ENCODE measurements at regions not wholly inside any gene's neighbourhood (a gene's known extent, or its start where the extent isn't known, plus 50 kb on each side); places are given as distances from the start of the nearest gene placed in this dataset.

DNA sequence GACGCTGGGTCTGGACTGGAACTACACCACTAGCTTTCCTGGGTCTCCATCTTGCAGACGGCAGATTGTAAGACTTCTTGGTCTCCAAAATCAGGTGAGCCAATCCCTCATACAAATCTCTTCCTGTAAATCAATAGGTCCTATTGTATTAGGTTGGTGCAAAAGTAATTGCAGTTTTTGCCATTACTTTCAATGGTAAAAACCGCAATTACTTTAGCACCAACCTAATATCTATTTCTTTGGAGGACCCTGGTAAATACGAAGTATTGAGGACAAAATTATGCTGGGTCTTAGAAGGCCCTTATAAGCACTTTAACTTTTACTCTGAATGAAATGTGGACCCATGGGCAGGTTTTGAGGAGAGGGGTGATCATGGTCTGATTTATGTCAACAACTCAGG lies 330.6 kb upstream of the C16orf82 start:
- no peaks in the 10 kb centered on the region for H3K4me1 ChIP-seq
- H3K27me3 ChIP-seq: no peaks in the 10 kb centered on the region
- no peaks in the 10 kb centered on the region for H3K9me3 ChIP-seq
- no peak overlapping the region for H3K9ac ChIP-seq
- no peaks in the 10 kb centered on the region for H4K20me1 ChIP-seq
- H3K4me2 ChIP-seq: no peak overlapping the region
- no peak overlapping the region for H3K27ac ChIP-seq
- TF ChIP-seq Cebpa-rat (IDR thresholded peaks at IDR 0.05): no peak
- H3K4me3 ChIP-seq: no peak overlapping the region
- H3K36me3 ChIP-seq: no peaks in the 10 kb centered on the region

GRCh38 chr16:26740771-26741170 lies 326.0 kb upstream of the C16orf82 start:
- no peak overlapping the region for H3K9ac ChIP-seq
- no peaks in the 10 kb centered on the region for H3K36me3 ChIP-seq
- H3K4me3 ChIP-seq: no peak overlapping the region
- no peak overlapping the region for H3K27ac ChIP-seq
- H3K4me2 ChIP-seq: no peak overlapping the region
- no peaks in the 10 kb centered on the region for H4K20me1 ChIP-seq
- no peaks in the 10 kb centered on the region for H3K9me3 ChIP-seq
- no peaks in the 10 kb centered on the region for H3K4me1 ChIP-seq
- TF ChIP-seq Cebpa-rat (IDR thresholded peaks at IDR 0.05): no peak
- no peaks in the 10 kb centered on the region for H3K27me3 ChIP-seq

DNA sequence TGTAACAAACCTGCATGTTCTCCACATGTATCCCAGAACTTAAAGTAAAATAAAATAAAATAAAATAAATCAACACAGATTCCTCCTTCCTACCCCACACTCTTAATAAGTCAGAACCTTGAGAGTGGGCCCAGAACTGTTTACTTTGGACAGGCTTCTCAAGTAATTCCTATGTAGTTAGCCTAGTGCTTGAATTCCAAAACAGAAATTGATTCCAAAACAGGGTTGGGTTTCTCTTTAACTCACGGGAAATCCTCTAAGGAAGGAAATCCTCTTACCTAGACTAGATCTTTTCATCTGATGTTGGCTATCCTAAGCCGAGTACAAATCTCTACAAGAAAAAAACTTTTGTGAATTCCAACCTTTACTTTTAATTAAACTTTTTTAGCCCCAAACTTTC lies 324.7 kb upstream of the C16orf82 start:
- Histone ChIP-seq H3K27me3 (no peaks in the 10 kb centered on the region), H4K20me1 (no peaks in the 10 kb centered on the region), H3K9ac (no peak overlapping the region), H3K36me3 (no peaks in the 10 kb centered on the region), H3K4me3 (no peak overlapping the region), H3K4me1 (no peaks in the 10 kb centered on the region), H3K27ac (no peak overlapping the region), H3K4me2 (no peak overlapping the region), H3K9me3 (no peaks in the 10 kb centered on the region)
- TF ChIP-seq Cebpa-rat (IDR thresholded peaks at IDR 0.05): no peak

DNA sequence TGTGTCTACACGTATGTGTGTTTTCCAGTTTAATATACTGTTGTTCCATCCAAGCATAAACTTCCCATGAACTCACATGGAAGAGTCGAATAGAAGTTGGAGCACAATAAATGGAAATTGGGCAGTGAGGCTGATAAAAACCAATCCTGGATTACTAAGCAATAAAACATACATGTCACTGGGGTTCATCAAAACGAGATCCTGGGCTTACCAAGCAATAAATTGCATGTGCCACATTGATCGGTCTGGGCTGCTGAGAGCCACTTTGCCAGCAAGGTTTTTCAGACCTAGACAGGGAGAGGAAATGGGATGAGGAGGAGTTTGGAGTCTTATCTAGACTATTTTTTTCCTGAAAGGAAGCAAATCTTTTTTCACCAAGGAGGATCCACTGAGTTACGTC lies 322.3 kb upstream of the C16orf82 start:
- Histone ChIP-seq H3K4me3 (no peak overlapping the region), H3K27ac (no peak overlapping the region), H3K36me3 (no peaks in the 10 kb centered on the region), H3K9me3 (no peaks in the 10 kb centered on the region), H4K20me1 (no peaks in the 10 kb centered on the region), H3K4me2 (no peak overlapping the region), H3K4me1 (no peaks in the 10 kb centered on the region), H3K9ac (no peak overlapping the region), H3K27me3 (no peaks in the 10 kb centered on the region)
- no peak for TF ChIP-seq Cebpa-rat (IDR thresholded peaks at IDR 0.05)

GRCh38 chr16:26747760-26748159 lies 319.0 kb upstream of the C16orf82 start:
- Histone ChIP-seq H3K9me3 (no peaks in the 10 kb centered on the region), H3K4me2 (no peak overlapping the region)

GRCh38 chr16:26749072-26749471 lies 317.7 kb upstream of the C16orf82 start:
- no peak overlapping the region for H3K4me2 ChIP-seq
- no peak overlapping the region for H3K9ac ChIP-seq
- H3K4me1 ChIP-seq: no peaks in the 10 kb centered on the region
- no peaks in the 10 kb centered on the region for H4K20me1 ChIP-seq
- no peaks in the 10 kb centered on the region for H3K36me3 ChIP-seq
- H3K9me3 ChIP-seq: no peaks in the 10 kb centered on the region
- TF ChIP-seq Cebpa-rat (IDR thresholded peaks at IDR 0.05): no peak
- H3K27ac ChIP-seq: no peak overlapping the region
- no peak overlapping the region for H3K4me3 ChIP-seq
- H3K27me3 ChIP-seq: no peaks in the 10 kb centered on the region

More at GRCh38 chr16:26747760-26748159, 319.0 kb upstream of the C16orf82 start:
- no peaks in the 10 kb centered on the region for H3K4me1 ChIP-seq
- H3K4me3 ChIP-seq: no peak overlapping the region
- H3K27me3 ChIP-seq: no peaks in the 10 kb centered on the region
- TF ChIP-seq Cebpa-rat (IDR thresholded peaks at IDR 0.05): no peak
- H3K27ac ChIP-seq: no peak overlapping the region
- no peak overlapping the region for H3K9ac ChIP-seq
- no peaks in the 10 kb centered on the region for H3K36me3 ChIP-seq
- no peaks in the 10 kb centered on the region for H4K20me1 ChIP-seq

DNA sequence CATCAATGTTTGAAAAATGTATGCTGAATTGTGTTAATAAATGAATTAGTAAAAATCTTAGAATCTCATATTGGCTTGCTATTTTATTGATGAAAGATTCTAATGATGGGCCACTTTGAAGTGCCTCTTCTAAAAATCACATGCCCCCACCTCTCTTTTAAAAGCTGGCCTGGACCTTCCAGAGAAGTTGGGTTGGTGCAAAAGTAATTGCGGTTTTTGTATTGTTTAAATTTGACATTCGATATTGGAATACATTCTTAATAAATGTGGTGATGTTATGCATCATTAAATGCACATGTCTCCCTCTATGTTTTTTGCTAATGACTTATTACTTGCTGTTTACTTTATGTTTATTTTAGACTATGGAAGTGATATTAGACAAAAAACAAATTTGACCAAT lies 314.6 kb upstream of the C16orf82 start:
- Histone ChIP-seq H3K27ac (no peak overlapping the region), H4K20me1 (no peaks in the 10 kb centered on the region), H3K36me3 (no peaks in the 10 kb centered on the region), H3K9me3 (no peaks in the 10 kb centered on the region; the same call in 1 of the 2 replicates), H3K9ac (no peak overlapping the region), H3K27me3 (no peaks in the 10 kb centered on the region), H3K4me3 (no peak overlapping the region), H3K4me1 (no peaks in the 10 kb centered on the region), H3K4me2 (no peak overlapping the region)
- TF ChIP-seq Cebpa-rat (IDR thresholded peaks at IDR 0.05): no peak

DNA sequence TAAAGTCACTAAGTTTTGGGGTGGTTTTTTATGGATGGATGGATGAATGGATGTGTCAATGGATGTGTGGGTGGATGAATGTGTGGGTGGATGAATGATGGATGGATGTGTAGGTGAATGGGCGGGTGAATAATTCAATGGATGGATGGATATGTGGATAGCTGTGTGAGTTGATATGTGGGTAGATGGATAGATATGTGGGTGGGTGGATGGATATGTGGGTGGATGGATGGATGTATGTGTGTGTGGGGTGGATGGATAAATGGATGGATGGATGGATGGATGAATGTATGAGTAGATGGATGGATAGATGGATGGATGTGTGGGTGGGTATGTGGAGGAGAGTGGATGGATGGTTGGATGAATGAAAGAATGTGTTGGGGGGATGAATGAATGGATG lies 310.1 kb upstream of the C16orf82 start:
- no peaks in the 10 kb centered on the region for H4K20me1 ChIP-seq
- no peaks in the 10 kb centered on the region for H3K27me3 ChIP-seq
- no peak for TF ChIP-seq Cebpa-rat (IDR thresholded peaks at IDR 0.05)
- no peaks in the 10 kb centered on the region for H3K36me3 ChIP-seq
- H3K4me3 ChIP-seq: no peak overlapping the region
- H3K4me1 ChIP-seq: no peaks in the 10 kb centered on the region
- peaks cover 11% of the 10 kb centered on the region for H3K9me3 ChIP-seq
- no peak overlapping the region for H3K4me2 ChIP-seq
- H3K27ac ChIP-seq: no peak overlapping the region
- no peak overlapping the region for H3K9ac ChIP-seq

DNA sequence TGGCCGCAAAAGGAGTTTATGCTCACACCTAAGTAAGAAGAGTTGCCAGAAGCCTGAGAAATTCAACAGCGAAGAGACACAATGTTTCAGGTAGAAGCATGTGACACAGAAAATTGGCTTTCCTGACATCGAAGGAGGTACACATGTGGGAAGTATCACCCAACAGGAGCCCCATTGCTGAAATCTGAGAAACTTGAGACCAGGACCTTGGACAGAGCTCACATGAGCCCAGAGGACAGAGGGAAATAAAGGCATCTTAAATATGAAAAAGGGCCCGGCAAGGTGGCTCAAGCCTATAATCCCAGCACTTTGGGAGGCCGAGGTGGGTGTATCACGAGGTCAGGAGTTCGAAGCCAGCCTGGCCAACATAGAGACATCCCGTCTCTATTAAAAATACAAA lies 304.1 kb upstream of the C16orf82 start:
- Histone ChIP-seq H3K4me2 (no peak overlapping the region), H4K20me1 (no peaks in the 10 kb centered on the region), H3K27me3 (no peaks in the 10 kb centered on the region), H3K36me3 (no peaks in the 10 kb centered on the region), H3K27ac (no peak overlapping the region), H3K9me3 (peaks cover 11% of the 10 kb centered on the region), H3K9ac (no peak overlapping the region), H3K4me1 (no peaks in the 10 kb centered on the region), H3K4me3 (no peak overlapping the region)
- no peak for TF ChIP-seq Cebpa-rat (IDR thresholded peaks at IDR 0.05)

DNA sequence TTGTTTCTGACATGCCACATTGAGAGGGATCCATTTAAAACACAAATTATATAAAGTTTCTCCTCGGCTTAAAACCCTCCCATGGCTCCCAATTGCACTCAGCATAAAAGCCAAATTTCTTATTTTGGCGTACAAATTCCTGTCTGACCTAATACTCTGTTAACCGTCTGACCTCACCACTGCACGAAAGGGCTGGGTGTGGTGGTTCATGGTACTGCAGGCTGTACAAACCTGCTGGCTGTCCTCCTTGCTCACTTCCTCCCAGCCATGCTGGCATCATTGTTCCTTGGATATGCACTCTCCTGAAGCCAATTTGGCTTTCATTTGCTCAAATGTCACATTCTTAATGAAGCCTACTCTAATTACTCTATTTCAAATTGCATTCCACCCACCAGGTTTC lies 301.6 kb upstream of the C16orf82 start:
- Histone ChIP-seq H3K9ac (no peak overlapping the region), H3K9me3 (no peaks in the 10 kb centered on the region), H3K4me1 (no peaks in the 10 kb centered on the region), H3K36me3 (no peaks in the 10 kb centered on the region), H3K27ac (no peak overlapping the region), H3K27me3 (no peaks in the 10 kb centered on the region), H4K20me1 (no peaks in the 10 kb centered on the region), H3K4me2 (no peak overlapping the region), H3K4me3 (no peak overlapping the region)
- no peak for TF ChIP-seq Cebpa-rat (IDR thresholded peaks at IDR 0.05)

DNA sequence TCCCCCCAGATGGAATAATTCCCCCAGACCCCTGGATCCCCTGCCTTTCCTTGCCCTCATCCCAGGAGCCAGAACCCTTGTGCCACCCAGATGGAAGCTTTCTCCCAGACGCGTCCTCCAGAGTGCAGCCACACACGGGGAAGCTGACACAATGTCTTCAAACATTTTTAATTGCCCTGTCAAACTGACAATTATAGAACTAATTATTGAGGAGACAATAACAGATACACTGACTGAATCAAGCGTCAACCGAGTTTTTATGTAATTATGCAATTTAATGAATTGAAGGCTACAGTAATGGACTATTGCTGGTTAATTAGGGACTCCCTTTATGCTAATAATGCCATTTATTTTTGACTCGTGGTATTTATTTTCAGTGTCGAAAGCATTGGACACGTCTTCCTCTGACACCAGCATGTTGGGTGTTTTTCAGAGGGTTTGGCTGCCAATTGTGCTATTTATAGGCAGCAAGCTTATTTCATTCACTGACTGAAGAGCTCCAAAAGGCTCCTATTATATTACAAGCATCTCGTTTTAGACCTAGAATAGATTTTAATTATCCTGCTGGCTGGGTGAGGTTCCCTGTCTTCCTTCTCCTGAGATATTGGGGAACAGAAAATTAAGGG lies 298.2 kb upstream of the C16orf82 start:
- no peaks in the 10 kb centered on the region for H3K9me3 ChIP-seq

More for the DNA sequence above, 298.2 kb upstream of the C16orf82 start:
- no peak overlapping the region for H3K9ac ChIP-seq
- no peak overlapping the region for H3K4me2 ChIP-seq
- no peaks in the 10 kb centered on the region for H3K36me3 ChIP-seq
- H3K4me3 ChIP-seq: no peak overlapping the region
- TF ChIP-seq Cebpa-rat (IDR thresholded peaks at IDR 0.05): no peak
- H3K27ac ChIP-seq: no peak overlapping the region
- no peaks in the 10 kb centered on the region for H4K20me1 ChIP-seq
- no peaks in the 10 kb centered on the region for H3K4me1 ChIP-seq
- H3K27me3 ChIP-seq: no peaks in the 10 kb centered on the region
